Astrocyte of the hippocampus (primary cell): ENCODE measurements at regions not wholly inside any gene's neighbourhood (a gene's known extent, or its start where the extent isn't known, plus 50 kb on each side); places are given as distances from the start of the nearest gene placed in this dataset.
"Not testable (repeated sequence)": the region's sequence is repeated elsewhere in the genome, so short reads cannot be mapped to it uniquely, and the experiment has no call there.

ENCODE experiments used
- DNase-seq: peaks from one replicate; pipeline ENCODE4 v3.0.0; 2011; ENCODE audit warnings: low read depth, low spot score

DNA sequence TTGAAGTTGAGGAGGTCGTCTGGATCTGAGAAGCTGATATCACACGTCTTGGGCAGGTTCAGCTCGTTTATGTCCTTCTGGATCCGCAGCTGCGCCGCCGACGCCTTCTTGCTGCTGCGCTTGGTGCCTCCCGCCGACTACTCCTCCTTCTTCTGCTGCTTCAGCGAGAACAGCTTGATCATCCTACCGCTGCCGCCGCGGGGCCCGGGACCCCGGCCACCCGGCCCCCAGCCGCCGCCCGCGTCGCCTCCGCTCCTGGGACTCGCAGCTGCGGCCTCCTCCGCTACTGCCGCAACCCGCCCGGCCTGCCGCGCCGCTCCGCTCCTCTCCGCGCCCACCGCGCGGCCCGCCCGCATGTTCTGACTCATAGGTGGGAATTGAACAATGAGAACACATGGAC is 1710.6 kb downstream of the TP53TG3F start:
- DNase-seq = not testable (repeated sequence)

DNA sequence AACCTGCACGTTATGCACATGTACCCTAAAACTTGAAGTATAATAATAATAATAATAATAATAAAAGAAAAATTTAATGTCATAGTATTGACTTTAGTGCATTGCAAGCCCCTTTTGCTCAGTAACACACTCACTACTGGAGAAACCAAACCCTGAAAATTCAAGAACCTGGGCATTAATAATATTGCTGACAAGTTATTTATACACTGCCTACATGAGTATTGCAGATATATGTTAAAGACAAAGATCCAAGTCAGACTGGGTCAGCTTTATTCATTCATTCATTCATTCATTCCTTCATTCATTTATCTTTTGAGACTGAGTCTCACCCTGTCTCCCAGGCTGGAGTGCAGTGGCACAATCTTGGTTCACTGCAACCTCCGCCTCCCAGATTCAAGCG is 1711.2 kb downstream of the TP53TG3F start:
- no peak for DNase-seq

DNA sequence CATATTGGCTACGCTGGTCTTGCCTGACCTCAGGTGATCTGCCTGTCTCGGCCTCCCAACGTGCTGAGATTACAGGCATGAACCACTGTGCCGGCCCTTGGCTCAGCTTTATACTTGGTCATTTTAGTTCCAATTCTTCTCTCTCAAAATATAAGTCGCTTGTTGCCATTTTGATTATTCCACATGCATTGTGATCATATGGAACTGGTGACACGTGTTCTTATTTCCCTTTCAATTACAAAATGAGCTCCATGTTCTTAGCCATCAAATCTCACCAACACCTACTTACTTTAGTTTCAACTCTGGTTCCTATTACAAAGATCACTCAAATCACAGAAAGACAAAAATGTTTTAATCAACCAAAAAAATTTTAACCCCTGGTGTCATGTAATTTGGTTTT is 1711.7 kb downstream of the TP53TG3F start:
- no peak for DNase-seq

DNA sequence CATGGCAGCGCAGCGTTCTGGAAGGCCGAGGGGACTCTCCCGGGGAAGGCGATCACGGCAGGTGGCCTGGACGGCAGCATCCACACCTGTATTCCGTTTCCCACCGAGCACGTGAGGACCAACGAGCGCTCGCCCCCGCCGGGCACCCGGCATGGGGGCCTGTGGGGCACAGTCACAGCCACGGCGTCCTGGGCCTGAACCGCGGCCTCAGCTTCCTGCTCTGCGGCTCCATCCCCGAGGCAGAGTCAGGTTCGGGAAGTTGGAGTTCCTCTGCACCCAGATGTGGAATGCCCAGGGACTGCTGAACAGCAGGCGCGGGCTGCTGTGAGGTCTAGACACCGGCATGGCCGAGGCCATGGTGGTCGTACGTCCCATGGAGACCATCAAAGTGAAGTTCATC is 1713.9 kb downstream of the TP53TG3F start:
- no peak for DNase-seq

DNA sequence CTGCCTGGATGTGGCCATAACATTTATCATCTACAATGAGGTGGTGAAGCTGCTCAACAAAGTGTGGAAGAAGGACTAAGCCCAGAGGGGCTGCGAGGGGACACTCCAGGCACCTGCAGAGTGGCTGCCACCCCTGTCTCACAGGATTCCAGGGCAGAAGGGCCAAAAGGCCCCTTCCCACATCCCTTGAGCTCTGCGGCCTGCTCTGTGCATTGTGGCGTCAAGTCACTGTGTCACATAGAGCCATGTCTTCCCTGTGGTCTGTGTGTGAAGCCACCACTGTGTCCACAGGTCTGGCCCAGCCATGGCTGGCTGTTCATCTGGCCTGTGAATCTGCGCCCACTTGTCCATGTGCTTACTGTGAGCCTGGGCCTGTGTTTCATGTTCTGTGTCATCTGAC is 1714.6 kb downstream of the TP53TG3F start:
- no peak for DNase-seq

DNA sequence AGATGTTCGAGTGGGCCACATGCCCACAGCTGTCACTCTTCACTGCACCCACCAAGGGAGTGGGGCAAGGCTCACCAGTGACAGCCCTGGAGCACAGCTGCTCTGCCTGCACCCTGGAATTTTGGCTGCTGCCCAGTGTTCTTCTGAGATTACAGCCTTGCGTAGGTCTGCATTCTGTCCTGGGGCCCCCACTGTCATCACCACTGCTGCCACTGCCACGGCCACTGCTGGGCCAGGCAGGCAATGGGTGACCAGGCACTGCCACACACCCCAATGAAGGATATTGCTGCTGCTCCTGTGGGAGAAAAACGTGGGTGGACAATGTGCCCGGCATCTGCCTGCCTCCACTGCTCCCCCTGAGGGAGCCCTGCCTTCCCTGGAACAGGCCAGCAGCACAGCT is 1717.0 kb downstream of the TP53TG3F start:
- DNase-seq = no peak

DNA sequence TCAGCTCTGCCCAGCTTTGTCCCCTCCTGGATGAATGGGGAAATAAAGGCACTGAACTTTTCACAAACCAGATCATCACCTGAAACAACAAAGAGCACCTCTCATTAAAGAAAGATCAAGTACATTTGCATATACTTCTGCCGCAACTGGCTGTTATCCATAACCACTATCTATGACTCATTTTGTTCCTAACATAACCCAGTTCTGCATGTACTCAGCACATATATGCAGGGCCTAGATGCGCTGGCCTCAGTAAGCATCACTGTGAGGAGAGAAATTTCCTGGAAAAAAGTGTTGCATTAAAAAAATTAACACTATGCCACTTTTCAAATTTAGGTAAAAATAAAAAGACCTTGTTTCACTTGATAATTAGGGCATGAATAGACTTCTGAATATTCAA is 1718.4 kb downstream of the TP53TG3F start:
- DNase-seq = no peak

DNA sequence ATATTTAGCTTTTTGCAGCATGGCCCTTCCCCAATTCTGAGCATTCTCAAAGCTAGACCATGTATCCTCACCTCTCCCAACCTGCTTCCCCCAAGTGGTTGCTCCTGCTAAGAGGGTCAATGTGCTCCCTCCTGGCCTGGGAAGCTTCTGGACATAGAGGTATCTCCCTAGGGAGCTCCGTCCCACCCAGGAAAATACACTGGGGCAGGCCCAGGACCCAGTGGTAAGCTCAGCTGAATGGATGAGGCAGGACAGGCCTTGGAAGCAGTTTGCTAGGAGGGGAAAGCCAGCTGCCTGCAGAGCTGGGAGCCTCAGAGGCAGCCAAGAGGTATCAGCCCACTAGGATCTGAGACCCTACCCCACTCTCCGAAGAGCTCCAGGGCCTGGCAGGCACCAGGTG is 1721.6 kb downstream of the TP53TG3F start:
- no peak for DNase-seq

DNA sequence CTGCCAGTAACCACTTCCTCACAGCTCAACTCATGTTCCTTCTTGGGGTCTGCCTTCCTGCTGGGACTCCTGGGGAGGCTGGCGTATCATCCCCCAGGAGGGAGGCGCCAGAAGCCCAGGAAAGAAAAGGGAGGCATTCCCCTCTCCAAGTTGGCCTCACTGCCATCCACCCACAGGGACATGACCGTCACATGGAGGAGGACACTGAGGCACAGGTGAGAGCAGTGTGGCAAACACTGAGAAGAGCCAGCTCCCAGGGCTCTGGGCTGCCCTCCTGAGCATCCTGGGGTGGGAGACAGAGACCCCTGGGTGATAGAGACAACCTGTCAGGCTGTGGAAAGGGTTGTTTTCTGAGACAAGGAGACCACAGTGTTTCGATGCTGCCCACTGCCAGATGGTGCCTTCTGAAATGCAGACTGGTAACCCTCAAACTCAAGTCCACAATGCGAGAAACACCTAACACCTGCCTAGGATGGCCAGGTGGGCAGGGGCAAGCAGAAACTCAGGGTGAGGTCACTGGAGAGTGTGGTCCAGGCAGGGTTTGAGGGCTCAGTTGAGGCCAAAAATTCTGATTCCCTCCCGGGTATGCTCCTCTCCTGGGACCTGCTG is 1722.1 kb downstream of the TP53TG3F start:
- DNase-seq = no peak

DNA sequence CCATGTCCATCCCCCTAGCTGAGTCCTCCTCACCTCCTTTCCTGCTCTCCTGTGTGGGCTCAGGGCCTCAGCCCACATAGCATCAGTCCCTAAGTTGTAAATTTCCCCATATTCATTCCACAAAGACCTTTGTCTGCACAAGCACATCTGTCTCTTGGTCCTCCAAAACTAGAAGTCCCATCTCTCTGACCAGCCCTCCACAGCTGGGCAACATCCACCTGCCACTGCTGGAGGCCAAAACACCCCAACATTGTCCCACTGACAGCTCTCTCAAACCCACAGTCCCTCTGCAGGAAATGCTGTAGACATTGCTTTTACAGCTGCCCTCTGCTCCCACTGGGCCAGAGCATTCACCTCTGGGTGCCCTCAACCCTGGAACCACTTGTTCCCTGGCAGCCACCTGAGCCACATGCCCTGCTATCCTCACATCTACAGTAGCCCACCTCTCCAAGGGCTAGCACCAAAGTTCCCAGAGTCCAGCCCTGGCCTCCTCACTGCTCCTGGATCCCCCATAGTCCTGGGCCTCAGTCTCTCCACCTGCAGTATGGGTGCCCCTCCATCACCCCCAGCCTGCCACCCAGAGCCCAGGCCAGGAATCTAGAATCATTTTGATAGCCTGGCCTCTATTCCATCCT is 1722.7 kb downstream of the TP53TG3F start:
- no peak for DNase-seq

DNA sequence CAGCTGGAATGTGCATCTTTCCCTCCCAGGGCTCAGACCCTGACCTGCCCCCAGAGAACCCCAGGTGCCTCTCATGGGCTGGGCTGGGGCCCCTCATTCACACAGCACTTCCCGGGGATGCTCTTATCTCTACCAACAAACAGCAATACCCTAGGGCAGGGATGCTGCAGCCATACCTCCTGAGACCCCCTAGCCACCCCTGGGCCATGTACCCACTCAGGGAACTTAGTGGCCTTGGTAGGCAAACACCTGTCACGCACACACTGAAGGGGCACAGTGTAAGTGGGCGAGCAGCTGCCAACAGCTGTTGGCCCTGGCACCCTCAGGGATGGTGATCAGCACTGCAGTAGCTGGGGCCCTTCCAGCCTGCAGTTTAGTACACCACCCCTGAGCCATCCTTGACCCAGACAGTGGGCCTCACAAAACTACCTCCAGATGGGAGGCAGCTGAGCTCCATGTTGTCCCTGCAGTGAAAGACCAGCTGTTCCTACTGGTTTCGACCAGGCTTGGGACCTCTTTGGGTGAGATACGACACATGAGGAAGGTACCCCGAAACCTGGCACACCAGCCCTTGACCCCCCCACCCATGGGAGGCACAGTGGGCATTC is 1723.6 kb downstream of the TP53TG3F start:
- no peak for DNase-seq

DNA sequence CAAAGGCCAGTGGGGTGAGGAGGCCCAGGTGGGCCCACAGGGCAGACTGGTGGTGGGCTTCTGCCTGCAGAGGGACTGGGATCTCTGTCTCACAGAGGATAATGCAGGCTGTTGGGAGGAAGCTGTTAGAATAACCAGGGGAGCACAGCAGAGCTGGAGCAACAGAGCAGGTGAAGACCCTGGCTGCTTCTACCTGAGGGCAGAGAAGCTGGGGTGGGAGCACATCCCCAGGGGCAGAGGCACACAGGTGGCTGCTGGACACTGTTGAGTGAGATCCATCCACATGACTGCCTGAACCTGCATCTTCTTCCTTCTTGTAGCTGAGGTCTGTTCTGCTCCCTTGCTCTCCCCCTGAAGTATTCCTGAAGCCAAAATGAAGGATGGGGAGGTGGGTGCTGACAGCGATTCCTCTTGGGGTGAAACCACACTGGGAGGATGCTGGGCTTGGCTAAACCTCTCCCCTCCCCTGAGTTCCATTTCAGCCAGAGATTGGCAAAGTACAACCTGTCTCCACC is 1725.0 kb downstream of the TP53TG3F start:
- DNase-seq = no peak

DNA sequence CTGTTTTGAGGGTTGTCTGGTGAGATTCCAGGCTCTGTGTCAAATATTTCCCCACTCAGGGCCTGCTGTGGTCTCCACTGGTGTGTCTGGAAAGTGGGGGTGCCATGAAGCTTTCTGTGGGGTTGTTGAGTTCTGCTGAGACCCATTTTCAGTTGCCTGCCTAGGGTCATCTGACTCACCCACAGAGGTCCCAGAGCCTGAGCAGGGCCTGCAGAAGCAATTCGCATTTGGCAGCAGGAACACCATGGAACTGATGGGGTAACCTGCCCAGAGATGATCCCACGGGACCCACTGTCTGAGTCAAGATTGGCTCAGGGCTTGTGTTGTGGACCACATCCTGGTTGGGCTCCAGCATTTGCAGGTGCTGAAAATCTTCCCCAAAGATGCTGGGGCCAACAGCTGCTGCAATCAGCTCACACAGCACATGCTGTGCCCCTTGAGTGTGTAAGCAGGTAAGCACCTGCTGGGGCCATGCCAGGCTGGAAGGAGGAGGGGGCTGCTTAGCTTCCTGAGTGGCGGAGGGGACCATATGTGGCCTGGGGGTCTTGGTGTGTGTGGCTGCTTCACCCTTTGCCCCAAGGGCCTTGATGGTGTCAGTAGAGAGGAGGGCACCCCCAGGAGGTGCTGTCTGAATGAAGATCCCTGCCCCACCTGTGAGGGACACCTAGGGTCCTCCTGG is 1726.1 kb downstream of the TP53TG3F start:
- DNase-seq = no peak

DNA sequence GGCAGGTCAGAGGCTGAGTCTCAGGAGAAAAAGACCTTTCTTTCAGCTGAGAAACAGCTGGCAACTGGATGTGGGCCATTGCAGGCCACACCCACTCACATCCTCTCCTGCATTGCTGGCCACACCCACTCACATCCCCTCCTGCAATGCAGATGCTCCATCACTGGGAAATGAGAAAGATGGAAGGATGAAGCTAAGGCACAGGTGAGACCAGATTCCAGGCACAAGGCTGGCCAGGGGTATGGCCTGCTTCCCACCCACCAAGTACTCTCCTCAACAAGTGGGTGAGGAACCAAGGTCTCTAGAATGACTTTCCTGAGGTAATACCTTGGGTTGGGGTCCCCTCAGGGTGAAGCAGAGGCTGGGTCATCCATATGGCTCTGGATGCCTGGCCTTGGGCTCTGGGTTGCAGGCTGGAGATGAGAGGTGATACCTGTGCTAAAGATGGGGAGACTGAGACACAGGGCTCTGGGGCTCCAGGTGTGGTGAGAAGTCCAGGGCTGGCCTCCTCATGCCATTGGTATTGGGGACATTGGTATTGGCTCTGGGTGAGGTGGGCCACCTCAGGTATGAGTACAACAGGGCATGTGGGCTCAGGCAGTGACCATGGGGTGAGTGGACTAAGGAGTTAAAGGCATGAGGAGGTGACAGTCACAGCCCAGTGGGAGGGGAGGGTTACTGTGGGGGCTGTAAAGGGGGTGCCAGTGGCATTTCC is 1726.8 kb downstream of the TP53TG3F start:
- no peak for DNase-seq

DNA sequence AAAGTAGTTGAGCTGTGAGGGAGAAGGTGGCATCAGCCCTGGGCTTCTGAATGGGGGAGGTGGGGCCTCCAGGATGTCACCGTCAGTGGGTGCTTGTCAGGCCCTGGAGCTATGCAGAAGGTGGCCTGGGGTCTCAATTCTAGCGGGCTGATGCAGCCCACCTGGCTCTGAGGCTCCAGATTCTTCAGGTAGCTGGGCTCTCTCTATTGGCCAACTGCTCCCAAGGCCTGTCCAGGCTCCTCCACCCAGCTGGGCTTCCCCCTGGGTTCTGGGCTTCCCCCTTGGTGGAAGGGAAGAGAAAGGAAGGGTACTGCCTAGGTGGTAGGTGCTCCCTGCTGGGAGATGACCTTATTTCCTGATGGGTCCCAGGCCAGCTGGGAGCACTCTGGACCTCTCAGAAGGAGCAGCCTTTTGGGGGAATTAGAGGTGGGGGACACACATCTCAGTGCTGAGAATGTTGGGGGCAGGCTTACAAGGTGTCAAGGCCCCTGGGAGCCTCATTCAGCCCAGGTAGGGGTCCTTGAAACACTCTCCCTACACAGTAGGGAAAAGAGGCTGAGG is 1728.3 kb downstream of the TP53TG3F start:
- DNase-seq = no peak

DNA sequence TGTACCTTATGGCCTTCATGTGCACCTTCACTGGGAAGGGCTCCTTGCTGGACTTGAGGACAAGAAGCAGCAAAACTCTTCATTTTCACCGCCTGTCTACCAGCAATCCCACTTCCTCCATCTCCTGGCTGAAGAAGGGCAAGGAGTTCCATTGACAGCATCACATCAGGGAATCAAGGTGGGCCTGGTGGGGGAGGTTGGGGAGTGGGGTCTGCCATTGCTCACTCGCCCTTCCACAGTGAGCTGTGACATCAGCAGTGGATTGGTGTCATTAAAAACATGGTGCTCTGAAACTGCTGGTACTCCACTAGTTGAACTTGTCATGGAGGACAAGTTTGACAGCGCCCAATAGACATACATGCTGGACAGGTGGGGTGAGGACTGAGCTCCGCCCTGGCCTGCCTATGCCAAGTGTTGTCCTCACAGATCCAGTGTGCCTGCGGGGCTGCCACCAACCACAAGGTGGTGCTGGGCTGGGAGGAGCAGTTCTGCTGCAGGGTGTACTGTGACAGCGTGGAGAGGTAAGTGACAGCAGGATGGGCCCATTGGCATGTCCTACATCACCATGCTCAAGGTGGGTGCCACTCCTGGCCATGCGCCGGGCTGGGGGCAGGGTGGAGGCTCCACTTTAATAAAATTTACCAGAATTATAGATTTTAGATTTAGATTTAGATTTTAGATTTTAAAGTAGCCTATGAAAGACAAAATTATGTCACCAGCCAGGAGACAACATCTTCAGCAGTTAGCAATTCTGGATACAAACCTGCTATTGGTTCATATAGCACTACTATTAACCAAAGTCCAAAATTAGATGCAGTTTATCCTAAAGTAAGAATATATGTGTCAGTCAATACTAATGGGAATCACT is 1729.1 kb downstream of the TP53TG3F start:
- no peak for DNase-seq

DNA sequence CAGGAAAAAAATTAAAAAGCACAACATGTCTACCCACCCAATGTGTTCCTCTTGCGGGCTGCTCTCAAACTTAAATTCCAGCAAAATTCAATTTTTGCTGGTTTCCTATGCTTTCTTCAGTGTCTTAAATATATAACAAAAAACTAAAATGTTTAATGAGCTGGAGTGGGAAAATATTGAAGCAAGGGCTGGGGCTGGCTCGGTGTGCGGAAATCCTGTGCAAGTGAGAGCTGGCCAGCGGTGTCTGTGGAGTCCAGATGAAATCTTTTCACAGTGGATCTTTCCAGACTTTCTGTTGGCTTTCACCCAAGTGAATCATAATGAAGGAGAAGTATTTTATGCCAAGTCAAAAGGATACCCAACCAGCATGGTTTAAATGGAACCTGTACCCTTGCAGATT is 1733.6 kb downstream of the TP53TG3F start:
- no peak for DNase-seq

DNA sequence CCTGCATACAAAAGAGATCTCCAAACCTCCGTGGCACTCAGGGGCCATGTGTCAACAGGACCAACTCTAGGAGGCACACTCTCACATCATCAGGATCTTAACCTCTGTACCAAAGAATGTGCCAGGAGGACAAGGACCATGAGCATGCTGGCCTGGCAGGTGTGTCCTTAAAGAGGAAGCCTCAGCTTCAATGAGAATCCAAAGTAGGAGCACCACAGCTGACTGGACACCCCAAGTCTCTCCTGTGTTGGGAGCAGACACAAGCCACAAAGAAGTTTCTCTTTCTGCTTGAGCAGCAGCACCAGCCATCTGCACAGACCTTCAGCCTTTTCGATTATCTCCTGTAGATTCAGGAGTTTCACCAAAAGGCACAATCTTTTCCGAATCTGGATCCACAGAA is 1734.5 kb downstream of the TP53TG3F start:
- no peak for DNase-seq

DNA sequence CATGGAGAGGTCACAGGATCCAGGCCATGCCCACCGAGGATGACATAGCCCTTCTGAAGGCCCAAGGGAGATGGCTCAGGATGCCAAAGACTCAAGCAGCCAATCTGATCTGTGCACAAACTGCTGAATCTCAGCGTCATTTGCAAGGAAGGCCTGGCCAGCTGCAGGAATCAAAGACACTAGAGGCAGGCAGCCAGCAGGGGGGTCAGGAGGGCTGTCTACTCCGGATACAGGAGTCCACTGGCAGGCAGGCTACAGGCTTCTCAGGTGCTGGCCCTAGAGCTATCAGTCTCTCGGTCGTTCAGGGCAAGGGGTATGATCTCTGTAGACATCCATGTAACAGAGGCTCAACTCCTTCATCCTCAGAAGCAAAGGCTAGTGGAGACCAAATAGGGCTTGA is 1735.3 kb downstream of the TP53TG3F start:
- no peak for DNase-seq

DNA sequence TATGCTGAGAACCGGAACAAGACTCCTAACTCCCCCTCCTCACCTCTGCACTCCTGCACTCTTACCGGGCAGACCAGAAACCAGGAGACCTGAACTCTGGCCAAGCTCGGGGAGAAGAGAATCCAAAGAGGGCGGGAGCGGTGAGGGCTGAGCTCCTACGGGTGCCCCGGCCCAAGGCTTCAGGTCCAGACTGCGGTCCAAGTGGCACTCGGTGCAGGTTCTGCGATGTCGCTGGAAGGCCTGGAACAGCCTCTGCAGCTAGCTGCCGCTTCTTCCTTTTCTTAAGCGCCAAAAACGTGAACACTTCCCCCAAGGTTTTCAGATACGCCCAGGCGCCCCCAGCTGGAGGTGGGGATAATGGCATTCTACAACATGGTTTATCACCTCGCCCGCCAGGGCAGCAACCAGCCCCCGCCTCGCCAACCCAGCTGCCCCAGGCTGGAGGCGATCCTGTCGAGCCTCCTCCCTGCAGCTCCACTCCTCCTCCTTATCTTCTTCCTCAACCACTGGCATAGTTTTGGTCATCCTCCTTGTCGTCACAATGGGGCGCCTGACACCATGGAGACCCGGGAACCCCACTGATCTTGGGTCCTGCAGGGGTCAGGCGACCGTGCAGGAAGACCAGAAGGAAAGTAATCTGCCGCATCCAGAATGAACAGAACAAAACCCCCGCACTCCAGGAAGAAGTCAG is 1735.9 kb downstream of the TP53TG3F start:
- no peak for DNase-seq
